Esophagus mucosa (tissue), 1 donor: ENCODE measurements at regions not wholly inside any gene's neighbourhood (a gene's known extent, or its start where the extent isn't known, plus 50 kb on each side); places are given as distances from the start of the nearest gene placed in this dataset.

Experiments
- ATAC-seq: fragments of 200-7000 bp; cut with Tn5 transposase; one replicate; pipeline ENCODE4 v1.9.1; 2020
- donor health status: DM: yes; HTN: yes; CAD: no.

DNA sequence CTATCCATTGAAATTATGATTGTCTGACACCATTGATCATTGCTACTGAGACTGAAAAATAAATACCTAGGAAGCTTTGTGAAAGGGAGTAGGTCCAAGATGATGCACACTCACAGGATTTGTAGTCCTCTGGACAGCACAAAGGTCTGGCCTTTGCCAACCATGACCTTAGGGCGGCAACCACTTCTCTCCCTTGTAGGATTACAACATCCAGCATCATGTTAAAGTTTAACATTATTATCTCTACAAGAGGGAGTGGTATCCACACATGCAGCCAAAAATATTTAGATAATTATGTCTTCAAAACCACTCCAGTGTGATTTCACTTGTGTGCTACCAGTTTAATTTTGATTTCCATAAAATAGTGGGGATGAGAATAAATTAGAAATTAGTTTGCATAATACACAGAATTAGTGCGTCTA lies 51.1 kb upstream of the NHSL1 start:
- no peak for ATAC-seq

DNA sequence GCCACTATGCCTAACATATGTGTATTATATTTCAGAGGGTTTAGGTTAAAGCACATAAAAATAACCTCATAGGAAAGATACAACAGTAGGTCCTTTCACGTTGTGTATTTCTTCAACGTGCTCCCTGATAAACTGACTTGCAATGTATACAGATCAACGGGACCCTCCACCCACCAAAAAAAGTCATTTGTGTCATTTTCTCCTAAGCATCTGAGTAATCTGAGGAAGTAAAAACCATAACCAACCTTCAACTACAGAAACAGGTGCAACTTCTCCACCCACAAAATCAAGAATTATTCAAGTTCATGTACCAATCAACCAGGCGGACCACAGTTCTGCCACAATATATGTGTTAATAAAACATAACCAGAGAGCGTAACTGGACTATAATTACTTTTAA lies 54.9 kb upstream of the NHSL1 start:
- no peak for ATAC-seq

GRCh38 chr6:138555421-138555988 lies 56.2 kb upstream of the NHSL1 start:
- peak; percentile 15 for ATAC-seq

DNA sequence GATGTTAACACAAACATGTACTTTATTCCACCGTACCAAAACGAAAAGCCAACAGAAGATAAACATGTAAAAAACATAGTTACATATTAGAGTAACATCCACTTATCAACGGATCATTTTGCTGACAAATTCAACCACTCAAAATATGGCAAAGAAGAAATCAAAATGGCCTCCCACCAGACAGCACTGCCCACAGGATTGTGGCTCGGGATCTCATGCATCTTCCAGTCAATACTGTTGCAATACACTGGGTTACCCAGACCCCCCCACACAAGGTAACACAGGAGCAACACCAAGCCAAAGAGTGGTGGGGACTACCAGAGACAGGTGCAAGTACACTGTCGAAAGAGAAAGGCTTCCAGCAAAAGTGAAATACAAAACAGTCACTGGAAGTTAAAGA lies 57.9 kb upstream of the NHSL1 start:
- no peak for ATAC-seq

DNA sequence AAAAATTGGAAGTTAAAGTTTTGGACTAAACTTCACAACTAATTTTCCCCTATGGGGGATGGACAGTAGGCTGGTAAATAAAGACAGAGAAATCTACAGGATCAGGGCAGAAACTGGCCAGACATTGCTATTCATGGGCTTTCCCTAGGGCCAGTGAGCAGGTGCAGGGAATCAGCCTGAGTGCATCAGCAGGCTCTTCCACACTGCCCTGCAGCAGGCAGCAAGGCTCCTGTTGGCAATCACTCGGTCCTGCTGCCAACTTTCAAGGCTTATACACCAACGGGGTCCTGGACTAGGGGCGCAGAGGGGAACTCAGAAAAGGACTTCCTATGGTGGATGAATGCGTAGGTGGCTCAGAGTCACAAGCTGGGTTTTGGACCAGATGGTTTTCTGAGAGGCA lies 59.8 kb upstream of the NHSL1 start:
- ATAC-seq = no peak

DNA sequence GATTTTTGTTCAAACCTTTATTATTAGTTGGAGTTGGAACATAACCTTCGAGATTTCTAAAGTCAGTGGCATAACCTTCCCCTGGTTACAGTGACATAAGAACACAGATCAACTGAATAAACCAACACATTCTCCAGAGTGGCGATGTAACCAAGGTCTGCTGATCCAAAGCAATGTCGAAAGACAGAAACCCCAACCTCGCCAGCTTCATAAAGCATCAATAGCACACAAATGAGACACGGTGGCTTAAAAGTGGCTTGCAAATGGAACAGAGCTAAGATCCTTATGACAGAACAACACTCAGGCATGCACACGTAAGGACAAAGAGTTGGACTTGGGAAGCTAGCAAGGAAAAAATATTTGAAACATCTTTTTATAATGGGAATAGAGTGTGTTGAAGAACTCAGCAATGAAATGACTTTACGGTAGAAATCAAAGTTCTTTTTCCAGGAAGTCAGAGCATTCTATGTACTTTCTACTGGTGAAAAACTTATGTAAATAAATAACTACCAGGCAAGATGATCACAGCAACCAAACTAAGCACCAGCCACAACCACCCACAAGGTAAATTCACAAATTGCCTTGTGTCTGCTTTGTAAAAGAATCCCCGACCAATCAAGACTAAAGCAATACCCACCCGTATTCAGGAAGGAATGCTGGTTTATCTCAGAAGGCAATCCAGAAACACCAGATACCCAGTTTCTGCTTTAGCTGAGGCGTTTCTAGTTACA lies 61.0 kb upstream of the NHSL1 start:
- ATAC-seq = no peak

- no peak for ATAC-seq
Observed at GRCh38 chr6:138562691-138563090, 63.4 kb upstream of the NHSL1 start.

GRCh38 chr6:138563231-138563630 lies 63.9 kb upstream of the NHSL1 start:
- no peak for ATAC-seq

DNA sequence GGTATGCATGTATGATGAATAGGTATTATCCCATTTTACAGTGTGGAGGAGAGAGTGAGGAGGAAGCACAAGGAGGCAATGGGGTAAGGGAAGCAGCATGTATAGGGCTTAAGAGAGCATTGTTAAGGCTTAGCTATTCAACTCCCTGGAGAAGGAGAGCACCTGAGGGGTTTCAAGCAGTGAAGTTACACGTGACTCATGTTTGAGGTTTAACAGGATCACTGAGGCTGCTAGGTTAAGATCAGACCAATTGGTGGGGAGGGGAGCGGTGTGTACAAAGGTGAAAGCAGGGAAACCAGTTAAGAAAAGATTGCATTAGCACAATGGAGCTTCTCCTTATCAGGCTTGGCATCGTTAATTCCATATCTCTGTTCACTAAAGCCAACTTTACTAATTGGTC lies 64.4 kb upstream of the NHSL1 start:
- ATAC-seq = peak; percentile 65

DNA sequence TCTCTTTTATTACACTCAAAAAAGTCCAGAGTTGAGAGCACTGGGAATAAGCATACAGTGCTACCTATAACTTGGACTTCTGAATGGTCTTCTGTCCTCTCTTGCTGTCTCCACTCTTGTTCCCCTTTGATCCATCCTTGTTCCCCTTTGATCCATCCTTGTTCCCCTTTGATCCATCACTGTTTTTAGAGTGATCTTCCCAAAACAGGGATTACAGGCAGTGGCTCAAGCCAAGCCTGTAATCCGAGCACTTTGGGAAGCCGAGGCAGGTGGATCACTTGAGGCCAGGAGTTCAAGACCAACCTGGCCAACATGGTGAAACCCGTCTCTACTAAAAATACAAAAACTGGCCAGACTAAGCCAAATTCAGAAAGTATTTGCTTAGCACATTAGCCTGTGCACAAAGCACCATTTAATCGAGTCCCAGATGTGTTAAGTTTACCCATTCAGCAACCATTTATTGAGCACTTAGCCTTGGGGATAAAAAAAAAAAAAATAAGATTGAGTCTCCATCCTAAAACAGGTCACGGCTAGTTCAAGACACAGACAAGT lies 65.0 kb upstream of the NHSL1 start:
- no peak for ATAC-seq

- no peak for ATAC-seq
Observed at GRCh38 chr6:138567052-138567451, 67.8 kb upstream of the NHSL1 start.

- no peak for ATAC-seq
Observed at GRCh38 chr6:138568997-138569396, 69.7 kb upstream of the NHSL1 start.

DNA sequence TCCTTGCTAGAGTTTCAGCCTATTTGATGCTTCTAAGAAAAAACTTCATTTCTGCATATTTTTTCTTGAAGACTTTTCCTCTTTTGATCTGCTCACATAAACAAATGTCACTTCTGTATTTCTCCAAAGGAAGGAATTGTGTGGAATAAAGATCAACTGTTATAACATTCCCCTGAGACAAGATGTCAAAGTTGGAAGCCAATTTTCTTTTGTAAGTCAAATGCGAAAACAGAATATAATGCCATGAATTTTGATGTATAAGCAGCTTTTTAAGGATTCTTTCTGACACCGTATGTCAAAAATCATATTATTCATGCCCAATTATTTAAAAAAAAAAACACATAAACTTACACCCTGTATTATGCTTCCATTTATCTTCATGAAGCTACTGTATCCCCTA lies 70.3 kb upstream of the NHSL1 start:
- ATAC-seq = no peak

DNA sequence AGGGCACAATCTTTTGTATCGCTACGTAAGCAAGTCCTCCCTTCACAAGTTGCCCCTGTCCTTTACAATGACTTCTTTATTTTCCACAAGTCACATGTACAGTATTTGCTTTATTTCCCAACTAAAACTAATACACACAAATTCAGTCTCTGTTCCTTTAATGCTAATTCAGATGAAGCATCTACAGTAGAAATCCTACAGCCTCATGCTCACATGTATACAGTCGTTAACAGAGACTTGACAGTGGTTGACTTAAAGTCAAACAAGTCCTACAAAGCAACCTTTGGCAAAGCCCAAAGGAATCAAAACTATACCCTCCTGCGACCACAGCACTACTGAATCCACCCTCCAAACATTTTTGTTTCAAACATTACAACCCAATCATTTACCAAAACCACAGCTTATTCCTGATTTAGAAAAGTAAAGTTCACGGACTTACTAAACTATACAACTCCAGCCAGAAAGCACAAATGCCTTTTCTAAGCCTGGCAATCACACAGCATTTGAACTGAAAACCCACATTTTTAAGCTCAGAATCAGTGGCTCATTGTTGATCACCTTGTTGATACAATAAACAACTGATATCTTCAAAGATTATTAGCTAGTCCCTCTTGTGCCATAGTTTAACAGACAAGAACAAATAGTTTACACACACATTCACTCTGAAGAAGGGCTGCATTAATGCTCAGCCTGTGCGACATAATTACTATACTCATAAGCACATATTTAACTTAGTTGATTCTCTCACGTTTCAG lies 70.9 kb upstream of the NHSL1 start:
- no peak for ATAC-seq

DNA sequence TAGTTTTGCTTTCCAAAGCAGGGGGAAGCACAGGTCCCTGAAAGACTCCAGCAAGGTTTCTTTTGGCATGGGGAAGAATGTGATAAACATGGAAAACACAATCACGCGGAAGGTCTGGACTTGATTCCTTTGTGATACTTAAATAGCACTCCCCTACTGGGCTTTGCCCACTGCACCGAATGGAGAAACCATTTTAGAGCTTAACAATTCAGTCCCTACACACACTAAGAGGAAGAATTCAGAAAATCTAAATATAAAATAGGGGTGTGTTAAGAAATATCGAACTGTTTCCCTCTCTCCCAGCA lies 71.4 kb upstream of the NHSL1 start:
- no peak for ATAC-seq

- ATAC-seq = no peak
Observed at GRCh38 chr6:138571181-138571580, 71.9 kb upstream of the NHSL1 start.

DNA sequence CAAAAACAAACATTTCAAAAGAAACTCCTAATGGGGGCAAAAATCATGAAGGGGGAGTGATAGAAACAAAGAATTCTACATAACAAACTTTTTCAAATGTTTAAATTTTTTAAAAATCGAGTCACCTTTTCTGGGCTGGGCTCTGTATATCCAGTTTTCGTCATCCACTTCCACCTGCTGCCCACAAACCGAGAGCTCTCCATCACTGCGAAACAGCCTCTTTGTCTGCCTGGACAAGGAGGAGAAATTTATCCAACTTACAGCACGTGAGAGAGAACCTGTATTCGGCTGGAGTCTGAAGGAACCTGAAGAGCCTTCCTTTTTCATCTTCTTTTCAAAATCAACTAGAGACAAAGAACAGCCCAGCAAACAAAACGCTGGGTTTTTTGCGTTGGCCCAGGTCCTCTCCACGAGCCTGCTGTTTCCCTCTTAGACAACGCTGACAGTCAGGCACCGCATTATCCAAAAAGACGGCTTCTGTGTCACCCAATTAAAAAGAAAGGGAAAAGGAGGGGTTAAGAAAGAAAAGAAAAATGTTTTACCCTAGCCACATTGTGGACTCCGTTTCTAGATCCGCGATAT lies 72.4 kb upstream of the NHSL1 start:
- ATAC-seq = no peak

DNA sequence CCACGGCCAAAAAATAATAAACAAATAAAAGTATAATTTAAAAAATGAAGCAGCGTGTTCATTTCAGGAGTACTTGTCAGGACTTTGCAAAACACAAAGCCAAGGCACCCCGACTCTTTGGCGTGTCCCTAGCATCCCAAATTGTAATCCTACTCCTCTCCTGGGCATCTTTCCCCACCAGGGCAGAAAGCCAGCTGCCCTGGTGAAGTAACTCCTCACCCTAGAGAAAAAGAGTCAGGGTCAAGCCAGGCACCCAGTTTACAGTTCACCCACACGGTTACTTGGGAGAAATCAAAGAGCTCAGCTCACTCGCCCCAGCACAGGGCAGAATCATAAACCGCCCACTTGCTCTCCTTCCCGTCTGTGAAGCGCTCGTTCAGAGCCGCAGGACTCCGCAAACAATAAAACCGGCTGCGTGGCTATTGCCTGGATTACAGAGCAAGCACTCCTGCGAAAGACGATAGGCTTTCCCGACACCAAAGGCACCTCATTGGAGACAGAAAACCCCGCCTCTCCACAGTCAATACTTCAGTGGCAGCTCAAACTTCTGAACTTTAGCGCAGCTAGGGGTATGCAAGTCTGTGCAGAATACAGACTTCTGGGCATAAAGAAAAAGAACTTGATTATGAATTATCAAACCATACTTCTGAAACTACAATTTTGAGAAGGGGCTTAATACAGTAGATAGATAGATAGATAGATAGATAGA lies 73.0 kb upstream of the NHSL1 start:
- peak; percentile 87 for ATAC-seq

DNA sequence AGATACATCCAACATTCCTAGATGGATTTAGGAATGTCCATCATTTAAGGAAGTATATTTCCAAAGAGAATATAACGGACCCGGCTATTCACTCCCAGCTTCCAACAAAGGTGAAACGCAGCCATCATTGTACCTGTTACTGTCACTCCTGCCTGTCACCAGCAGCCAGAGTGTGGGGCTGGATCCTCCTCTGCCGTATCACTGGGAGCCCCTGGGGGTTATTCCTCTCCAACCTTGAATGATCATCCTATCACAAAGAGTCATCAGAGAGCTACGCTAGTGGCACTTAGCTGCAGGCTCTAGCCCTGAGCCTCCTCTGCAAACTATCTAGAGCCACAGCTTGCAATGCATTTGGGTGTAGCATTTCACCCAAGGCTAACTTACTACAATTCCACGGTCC lies 73.6 kb upstream of the NHSL1 start:
- ATAC-seq = no peak

- ATAC-seq = no peak
Observed at GRCh38 chr6:138575257-138575656, 76.0 kb upstream of the NHSL1 start.

DNA sequence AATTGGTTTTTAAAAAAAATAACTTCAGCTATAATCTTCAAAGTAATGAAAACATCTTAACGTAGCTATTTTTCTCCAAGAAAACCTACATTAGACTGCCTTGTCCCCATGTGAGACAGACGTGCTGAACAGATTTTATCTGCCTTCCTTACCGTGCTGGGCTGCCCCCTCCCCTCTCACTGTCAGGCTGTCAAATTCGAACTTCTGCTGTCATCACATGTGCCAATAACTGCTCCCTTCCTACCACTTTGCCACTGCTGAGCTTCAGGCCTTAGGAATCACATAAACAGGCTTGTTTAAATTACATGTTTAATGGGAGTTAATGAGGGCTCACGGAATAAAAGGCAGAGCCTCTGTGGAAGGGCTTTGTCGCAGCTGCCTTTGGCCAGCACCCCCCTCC lies 77.0 kb upstream of the NHSL1 start:
- ATAC-seq = no peak

DNA sequence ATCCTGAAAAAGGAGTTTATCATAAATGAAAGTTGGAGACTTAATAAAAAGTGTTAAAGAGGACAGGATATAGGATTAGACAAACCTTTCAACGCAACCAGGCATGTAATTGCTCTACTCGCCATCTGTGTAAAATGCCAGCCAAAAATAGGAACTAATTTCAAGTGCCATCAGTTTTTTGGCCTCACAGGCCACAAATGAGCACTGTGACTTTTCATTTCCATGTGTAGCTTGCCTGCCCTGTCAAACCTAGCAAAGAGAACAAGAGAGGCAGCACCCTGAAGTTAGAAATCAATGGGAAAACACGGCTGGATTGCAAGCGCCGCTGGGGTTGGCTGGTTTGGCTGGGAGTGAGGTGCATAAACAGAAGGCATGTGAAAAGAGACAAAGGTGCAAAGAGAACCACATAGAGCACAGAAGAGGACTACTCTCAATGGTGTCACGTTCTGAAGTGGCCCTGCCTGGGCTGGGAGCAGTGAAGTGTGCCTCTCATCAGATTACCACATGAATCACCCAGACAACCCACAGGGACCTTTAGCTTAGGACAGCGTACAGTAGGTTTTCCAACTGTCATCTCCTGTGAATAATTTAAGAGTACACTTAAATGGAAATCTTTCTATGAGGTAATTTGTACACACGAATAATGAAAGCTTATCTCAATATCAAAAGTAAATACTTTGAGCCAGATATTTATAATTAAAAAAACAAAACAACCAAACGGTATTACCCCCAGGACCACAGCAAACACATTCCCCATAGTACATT lies 78.0 kb upstream of the NHSL1 start:
- ATAC-seq = no peak
